ENCODE measurements at regions not wholly inside any gene's neighbourhood (a gene's known extent, or its start where the extent isn't known, plus 50 kb on each side); places are given as distances from the start of the nearest gene placed in this dataset.
"Not testable (repeated sequence)": the region's sequence is repeated elsewhere in the genome, so short reads cannot be mapped to it uniquely, and the experiment has no call there.

GRCh38 chr1:219077767-219078166 is 95.9 kb upstream of the LYPLAL1 start:
- FAIRE-seq; DNase-seq (ENCODE audit: low spot score): not testable (repeated sequence)

GRCh38 chr1:219081943-219082925 is 91.4 kb upstream of the LYPLAL1 start:
- DNase-seq (ENCODE audit: low spot score) = no peak
- no peak for FAIRE-seq

GRCh38 chr1:219083631-219084030 is 90.0 kb upstream of the LYPLAL1 start:
- DNase-seq (ENCODE audit: low spot score) (no peak), FAIRE-seq (no peak)

GRCh38 chr1:219085082-219085481 is 88.6 kb upstream of the LYPLAL1 start:
- FAIRE-seq = no peak
- DNase-seq (ENCODE audit: low spot score) = no peak

GRCh38 chr1:219085988-219086387 is 87.7 kb upstream of the LYPLAL1 start:
- no peak for FAIRE-seq

GRCh38 chr1:219086956-219087469 is 86.7 kb upstream of the LYPLAL1 start:
- no peak for FAIRE-seq

More at GRCh38 chr1:219085988-219086387, 87.7 kb upstream of the LYPLAL1 start:
- DNase-seq (ENCODE audit: low spot score) = no peak

GRCh38 chr1:219088778-219089557 is 84.7 kb upstream of the LYPLAL1 start:
- peak; percentile 63 for FAIRE-seq
- DNase-seq (ENCODE audit: low spot score) = peak; percentile 54

More at GRCh38 chr1:219086956-219087469, 86.7 kb upstream of the LYPLAL1 start:
- no peak for DNase-seq (ENCODE audit: low spot score)

- DNase-seq (ENCODE audit: low spot score) (no peak), FAIRE-seq (no peak)
These were observed 83.1 kb upstream of the LYPLAL1 start for GRCh38 chr1:219090607-219091006.

- DNase-seq (ENCODE audit: low spot score) = no peak
- no peak for FAIRE-seq
These were observed 81.5 kb upstream of the LYPLAL1 start for GRCh38 chr1:219092206-219092605.

- DNase-seq (ENCODE audit: low spot score) (no peak), FAIRE-seq (no peak)
These were observed 74.4 kb upstream of the LYPLAL1 start for GRCh38 chr1:219099307-219099706.

GRCh38 chr1:219100059-219100458 is 73.6 kb upstream of the LYPLAL1 start:
- FAIRE-seq (no peak), DNase-seq (ENCODE audit: low spot score) (no peak)

GRCh38 chr1:219102466-219102865 is 71.2 kb upstream of the LYPLAL1 start:
- not testable (repeated sequence) for DNase-seq (ENCODE audit: low spot score); FAIRE-seq

- FAIRE-seq (no peak), DNase-seq (ENCODE audit: low spot score) (no peak)
These were observed 67.8 kb upstream of the LYPLAL1 start for GRCh38 chr1:219105893-219106292.

- DNase-seq (ENCODE audit: low spot score) = no peak
- FAIRE-seq = no peak
These were observed 64.2 kb upstream of the LYPLAL1 start for GRCh38 chr1:219109424-219110018.

GRCh38 chr1:219113261-219113660 is 60.4 kb upstream of the LYPLAL1 start:
- FAIRE-seq (no peak), DNase-seq (ENCODE audit: low spot score) (no peak)

- FAIRE-seq (no peak), DNase-seq (ENCODE audit: low spot score) (no peak)
These were observed 59.7 kb upstream of the LYPLAL1 start for GRCh38 chr1:219114014-219114413.

- no peak for DNase-seq (ENCODE audit: low spot score)
- no peak for FAIRE-seq
These were observed 53.8 kb upstream of the LYPLAL1 start for GRCh38 chr1:219119839-219120238.

GRCh38 chr1:219120624-219121544 is 52.8 kb upstream of the LYPLAL1 start:
- no peak for DNase-seq (ENCODE audit: low spot score)
- FAIRE-seq = no peak

- FAIRE-seq (no peak), DNase-seq (ENCODE audit: low spot score) (no peak)
These were observed 52.0 kb upstream of the LYPLAL1 start for GRCh38 chr1:219121679-219122078.

GRCh38 chr1:219123036-219123435 is 50.6 kb upstream of the LYPLAL1 start:
- FAIRE-seq = no peak
- DNase-seq (ENCODE audit: low spot score) = no peak

Data from urothelium cell line (cell line).